ENCODE measurements at regions not wholly inside any gene's neighbourhood (a gene's known extent, or its start where the extent isn't known, plus 50 kb on each side); places are given as distances from the start of the nearest gene placed in this dataset.

DNA sequence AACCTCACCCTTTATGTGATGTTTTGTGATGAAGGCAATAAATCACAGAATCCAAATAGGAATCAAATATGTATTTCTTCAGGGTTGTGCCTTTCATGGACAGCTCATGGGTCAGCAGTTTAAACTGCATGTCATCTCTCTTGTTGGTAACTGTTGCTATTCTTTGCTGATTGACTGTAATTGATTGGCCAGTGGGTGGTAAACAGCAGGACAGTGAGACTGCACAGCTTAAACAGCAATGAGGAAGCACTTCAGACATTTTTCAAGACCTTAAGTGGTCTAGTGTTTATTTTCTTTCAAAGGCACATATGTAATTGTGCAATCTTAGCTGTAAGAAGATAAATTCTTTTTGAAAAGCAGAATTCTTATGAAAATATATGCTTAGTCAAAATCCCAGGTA is 260.5 kb downstream of the COX7C start:
- DNase-seq (ENCODE audit: low spot score) = no peak
- no peak overlapping the region for H4K91ac ChIP-seq (ENCODE audit: low read depth, low read length, poor library complexity)
- H3K9me3 ChIP-seq (replicated peaks in 1 of 2; ENCODE audit: control insufficient read depth in 2 of 2, insufficient read depth in 1 of 2, low read depth in 1 of 2, low read length in 2 of 2) = no peaks in the 10 kb centered on the region
- H3K18ac ChIP-seq (ENCODE audit: low read length) = no peak overlapping the region
- no peak overlapping the region for H2AFZ ChIP-seq (ENCODE audit: low read length)
- H3K4ac ChIP-seq (ENCODE audit: low read length) = no peak overlapping the region
- H3K23ac ChIP-seq (ENCODE audit: low read depth, low read length, poor library complexity) = no peak overlapping the region
- peaks cover 0 to 3% of the 10 kb centered on the region in 2 donors for H3K4me1 ChIP-seq (ENCODE audit: control insufficient read depth in 2 of 2, insufficient read depth in 1 of 2, low read depth in 1 of 2, low read length in 2 of 2)
- H3K79me1 ChIP-seq (ENCODE audit: low read depth, low read length) = no peaks in the 10 kb centered on the region
- no peaks in the 10 kb centered on the region for H3K27me3 ChIP-seq (ENCODE audit: control insufficient read depth in 3 of 3, insufficient read depth in 3 of 3, low read depth in 1 of 3, low read length in 3 of 3)
- H3K9ac ChIP-seq (ENCODE audit: low read depth, low read length, poor library complexity) = no peak overlapping the region
- H3K4me3 ChIP-seq (ENCODE audit: low read length in 2 of 2) = no peak overlapping the region
- no peak overlapping the region for H4K8ac ChIP-seq (ENCODE audit: low read depth, low read length)
- no peaks in the 10 kb centered on the region for H3K36me3 ChIP-seq (replicated peaks in 1 of 2; ENCODE audit: control insufficient read depth in 2 of 2, insufficient read depth in 2 of 2, low read length in 2 of 2)
- no peak overlapping the region for H3K14ac ChIP-seq (ENCODE audit: low read length)
- no peak overlapping the region for H3K27ac ChIP-seq (replicated peaks; ENCODE audit: low read length)
- no peak overlapping the region for H2BK12ac ChIP-seq (ENCODE audit: low read length)
- no peak overlapping the region for H2BK5ac ChIP-seq (ENCODE audit: low read length)
- H3K4me2 ChIP-seq (ENCODE audit: insufficient read depth, low read length, poor library complexity, severe bottlenecking) = no peak overlapping the region
- H2AK5ac ChIP-seq (ENCODE audit: low read depth, low read length) = no peak overlapping the region
- no peak overlapping the region for H2BK15ac ChIP-seq (ENCODE audit: low read length)
- no peak overlapping the region for H2BK120ac ChIP-seq (ENCODE audit: low read depth, low read length)

- no peak overlapping the region for H2BK5ac ChIP-seq (ENCODE audit: low read length)
- H3K9me3 ChIP-seq (replicated peaks in 1 of 2; ENCODE audit: control insufficient read depth in 2 of 2, insufficient read depth in 1 of 2, low read depth in 1 of 2, low read length in 2 of 2) = no peaks in the 10 kb centered on the region
- no peak overlapping the region for H2AFZ ChIP-seq (ENCODE audit: low read length)
- no peak overlapping the region for H3K4ac ChIP-seq (ENCODE audit: low read length)
- H3K4me3 ChIP-seq (ENCODE audit: low read length in 2 of 2) = no peak overlapping the region
- no peak overlapping the region for H4K8ac ChIP-seq (ENCODE audit: low read depth, low read length)
- H3K14ac ChIP-seq (ENCODE audit: low read length) = no peak overlapping the region
- H3K27me3 ChIP-seq (ENCODE audit: control insufficient read depth in 3 of 3, insufficient read depth in 3 of 3, low read depth in 1 of 3, low read length in 3 of 3) = no peaks in the 10 kb centered on the region
- no peaks in the 10 kb centered on the region for H3K36me3 ChIP-seq (replicated peaks in 1 of 2; ENCODE audit: control insufficient read depth in 2 of 2, insufficient read depth in 2 of 2, low read length in 2 of 2)
- peaks cover 0 to 3% of the 10 kb centered on the region in 2 donors for H3K4me1 ChIP-seq (ENCODE audit: control insufficient read depth in 2 of 2, insufficient read depth in 1 of 2, low read depth in 1 of 2, low read length in 2 of 2)
- no peak overlapping the region for H4K91ac ChIP-seq (ENCODE audit: low read depth, low read length, poor library complexity)
- H3K18ac ChIP-seq (ENCODE audit: low read length) = no peak overlapping the region
- H3K9ac ChIP-seq (ENCODE audit: low read depth, low read length, poor library complexity) = no peak overlapping the region
- no peak overlapping the region for H3K27ac ChIP-seq (replicated peaks; ENCODE audit: low read length)
- no peak overlapping the region for H2BK120ac ChIP-seq (ENCODE audit: low read depth, low read length)
- H3K79me1 ChIP-seq (ENCODE audit: low read depth, low read length) = no peaks in the 10 kb centered on the region
- H3K4me2 ChIP-seq (ENCODE audit: insufficient read depth, low read length, poor library complexity, severe bottlenecking) = no peak overlapping the region
- no peak overlapping the region for H2BK15ac ChIP-seq (ENCODE audit: low read length)
- H2BK12ac ChIP-seq (ENCODE audit: low read length) = no peak overlapping the region
- DNase-seq (ENCODE audit: low spot score) = no peak
- H2AK5ac ChIP-seq (ENCODE audit: low read depth, low read length) = no peak overlapping the region
- H3K23ac ChIP-seq (ENCODE audit: low read depth, low read length, poor library complexity) = no peak overlapping the region
These were observed 261.3 kb downstream of the COX7C start for GRCh38 chr5:86879086-86879485.

DNA sequence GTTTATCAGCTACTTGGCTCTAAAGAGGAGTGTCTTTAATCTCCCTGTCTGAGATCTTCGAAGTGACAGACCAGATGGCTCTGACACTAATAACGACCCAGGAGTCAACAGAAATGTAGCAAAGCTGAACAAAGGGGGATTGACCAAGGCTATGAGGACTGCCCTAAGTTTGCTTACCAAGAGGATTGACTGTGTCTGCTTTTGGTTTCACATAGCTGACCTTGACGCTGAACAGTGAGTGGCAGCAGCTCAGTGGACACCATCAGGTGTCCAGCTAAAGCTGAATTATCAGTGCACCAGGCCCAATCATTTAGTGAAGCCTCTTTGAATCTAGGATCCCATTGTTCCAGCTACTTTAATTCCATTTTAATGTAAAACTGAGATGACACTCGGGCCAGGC is 262.6 kb downstream of the COX7C start:
- peaks cover 0 to 3% of the 10 kb centered on the region in 2 donors for H3K4me1 ChIP-seq (ENCODE audit: control insufficient read depth in 2 of 2, insufficient read depth in 1 of 2, low read depth in 1 of 2, low read length in 2 of 2)
- no peak overlapping the region for H3K9ac ChIP-seq (ENCODE audit: low read depth, low read length, poor library complexity)
- WGBS, 2 donors (ENCODE audit: extremely low coverage in 2 of 2, insufficient read length in 2 of 2, insufficient replicate concordance in 1 of 2) = no CpG with 5 or more reads among the region's 4 CpGs
- no peak overlapping the region for H4K91ac ChIP-seq (ENCODE audit: low read depth, low read length, poor library complexity)
- DNase-seq (ENCODE audit: low spot score) = no peak
- no peak overlapping the region for H2BK15ac ChIP-seq (ENCODE audit: low read length)
- no peak overlapping the region for H3K4me3 ChIP-seq (ENCODE audit: low read length in 2 of 2)
- H3K4ac ChIP-seq (ENCODE audit: low read length) = no peak overlapping the region
- H3K27me3 ChIP-seq (ENCODE audit: control insufficient read depth in 3 of 3, insufficient read depth in 3 of 3, low read depth in 1 of 3, low read length in 3 of 3) = no peaks in the 10 kb centered on the region
- H3K9me3 ChIP-seq (replicated peaks in 1 of 2; ENCODE audit: control insufficient read depth in 2 of 2, insufficient read depth in 1 of 2, low read depth in 1 of 2, low read length in 2 of 2) = no peaks in the 10 kb centered on the region
- H3K4me2 ChIP-seq (ENCODE audit: insufficient read depth, low read length, poor library complexity, severe bottlenecking) = no peak overlapping the region
- H3K23ac ChIP-seq (ENCODE audit: low read depth, low read length, poor library complexity) = no peak overlapping the region
- no peaks in the 10 kb centered on the region for H3K36me3 ChIP-seq (replicated peaks in 1 of 2; ENCODE audit: control insufficient read depth in 2 of 2, insufficient read depth in 2 of 2, low read length in 2 of 2)
- H2AFZ ChIP-seq (ENCODE audit: low read length) = no peak overlapping the region
- no peak overlapping the region for H3K18ac ChIP-seq (ENCODE audit: low read length)
- H3K14ac ChIP-seq (ENCODE audit: low read length) = no peak overlapping the region
- no peak overlapping the region for H2BK5ac ChIP-seq (ENCODE audit: low read length)
- H3K79me1 ChIP-seq (ENCODE audit: low read depth, low read length) = no peaks in the 10 kb centered on the region
- no peak overlapping the region for H2BK120ac ChIP-seq (ENCODE audit: low read depth, low read length)
- no peak overlapping the region for H3K27ac ChIP-seq (replicated peaks; ENCODE audit: low read length)
- no peak overlapping the region for H2BK12ac ChIP-seq (ENCODE audit: low read length)
- H2AK5ac ChIP-seq (ENCODE audit: low read depth, low read length) = no peak overlapping the region
- no peak overlapping the region for H4K8ac ChIP-seq (ENCODE audit: low read depth, low read length)

GRCh38 chr5:86880785-86881492 is 263.2 kb downstream of the COX7C start:
- H3K27ac ChIP-seq (replicated peaks; ENCODE audit: low read length) = no peak overlapping the region
- no peak overlapping the region for H2BK15ac ChIP-seq (ENCODE audit: low read length)
- H3K4me3 ChIP-seq (ENCODE audit: low read length in 2 of 2) = no peak overlapping the region
- peak overlapping the region; percentile 59 for H2BK12ac ChIP-seq (ENCODE audit: low read length)
- H2BK5ac ChIP-seq (ENCODE audit: low read length) = no peak overlapping the region
- H3K4me2 ChIP-seq (ENCODE audit: insufficient read depth, low read length, poor library complexity, severe bottlenecking) = no peak overlapping the region
- no peak overlapping the region for H4K91ac ChIP-seq (ENCODE audit: low read depth, low read length, poor library complexity)
- H3K9ac ChIP-seq (ENCODE audit: low read depth, low read length, poor library complexity) = no peak overlapping the region
- H2AFZ ChIP-seq (ENCODE audit: low read length) = no peak overlapping the region
- H2AK5ac ChIP-seq (ENCODE audit: low read depth, low read length) = no peak overlapping the region
- no peak overlapping the region for H3K14ac ChIP-seq (ENCODE audit: low read length)
- WGBS, 2 donors (ENCODE audit: extremely low coverage in 2 of 2, insufficient read length in 2 of 2, insufficient replicate concordance in 1 of 2) = no CpG with 5 or more reads among the region's 3 CpGs
- H3K79me1 ChIP-seq (ENCODE audit: low read depth, low read length) = no peaks in the 10 kb centered on the region
- H3K9me3 ChIP-seq (replicated peaks in 1 of 2; ENCODE audit: control insufficient read depth in 2 of 2, insufficient read depth in 1 of 2, low read depth in 1 of 2, low read length in 2 of 2) = no peaks in the 10 kb centered on the region
- H3K18ac ChIP-seq (ENCODE audit: low read length) = no peak overlapping the region
- no peak overlapping the region for H3K4ac ChIP-seq (ENCODE audit: low read length)
- no peak overlapping the region for H3K23ac ChIP-seq (ENCODE audit: low read depth, low read length, poor library complexity)
- H3K36me3 ChIP-seq (replicated peaks in 1 of 2; ENCODE audit: control insufficient read depth in 2 of 2, insufficient read depth in 2 of 2, low read length in 2 of 2) = no peaks in the 10 kb centered on the region
- peak; percentile 55 for DNase-seq (ENCODE audit: low spot score)
- peaks cover 0 to 3% of the 10 kb centered on the region in 2 donors for H3K4me1 ChIP-seq (ENCODE audit: control insufficient read depth in 2 of 2, insufficient read depth in 1 of 2, low read depth in 1 of 2, low read length in 2 of 2)
- no peak overlapping the region for H4K8ac ChIP-seq (ENCODE audit: low read depth, low read length)
- H3K27me3 ChIP-seq (ENCODE audit: control insufficient read depth in 3 of 3, insufficient read depth in 3 of 3, low read depth in 1 of 3, low read length in 3 of 3) = no peaks in the 10 kb centered on the region
- H2BK120ac ChIP-seq (ENCODE audit: low read depth, low read length) = no peak overlapping the region
